GM12878 (cell line): ENCODE measurements at regions not wholly inside any gene's neighbourhood (a gene's known extent, or its start where the extent isn't known, plus 50 kb on each side); places are given as distances from the start of the nearest gene placed in this dataset.
"Not testable (repeated sequence)": the region's sequence is repeated elsewhere in the genome, so short reads cannot be mapped to it uniquely, and the experiment has no call there.

Experiments used
- ATAC-seq: fragments of 200-7000 bp; cut with Tn5 transposase; 3 replicates; pipeline ENCODE4 v1.9.1; 2020; ENCODE audit warnings: mild to moderate bottlenecking, moderate library complexity
- BruUV-seq: library from RNA; stranded (reverse); fragments of 400-500 nt; replicated peaks from 2 replicates; lab custom pipeline; 2021; lab: Mats Ljungman, UMichigan
- CTCF ChIA-PET: fragments of 300-600 bp; sonication (Branson Sonifier 250); formaldehyde crosslinking; extraction: SDS; loops from one replicate; lab custom pipeline; 2021; ENCODE audit warnings: inconsistent platforms; lab: Yijun Ruan, JAX
- POLR2A ChIA-PET: fragments of 350-600 bp; formaldehyde crosslinking; extraction: SDS; loops from one replicate; lab custom pipeline; 2021; ENCODE audit warnings: inconsistent platforms; lab: Charles Lee
- RAD21 ChIA-PET: fragments of 300-600 bp; sonication (Branson Sonifier 250); formaldehyde crosslinking; loops from one replicate; lab custom pipeline; 2023; ENCODE audit warnings: antibody characterized with exemption; ENCODE audit not compliant: unreplicated experiment; lab: Charles Lee
- SMC1A ChIA-PET: fragments of 300-600 bp; sonication (Branson Sonifier 250); formaldehyde crosslinking; loops from one replicate; lab custom pipeline; 2023; ENCODE audit not compliant: unreplicated experiment, uncharacterized antibody; lab: Charles Lee
- DNase-seq: peaks from one replicate; pipeline ENCODE4 v3.0.0-alpha.2; 2011; ENCODE audit warnings: low read depth, low spot score
- FAIRE-seq: peaks from 3 replicates; lab custom pipeline; 2011; peaks lifted over from hg19 to GRCh38; lab: Jason Lieb, UNC
- H2AFZ ChIP-seq: 2 replicates; pipeline ENCODE4 v1.6.0; 2011; ENCODE audit warnings: low read depth, low read length, control low read depth; ENCODE audit not compliant: control insufficient read depth
- H3K27ac ChIP-seq: 2 replicates; pipeline ENCODE4 v1.5.1; 2011; ENCODE audit warnings: control low read depth; ENCODE audit not compliant: control insufficient read depth, insufficient read depth
- H3K27me3 ChIP-seq, 2 experiments: replicated peaks in 1 of 2; 2 replicates each; pipeline versions ENCODE4 v1.6.0 to v1.6.1; 2011; ENCODE audit warnings: low read length in 1 of 2; ENCODE audit not compliant: control insufficient read depth in 2 of 2, insufficient read depth in 2 of 2
- H3K36me3 ChIP-seq, 2 experiments: 2 replicates each; pipeline ENCODE4 v1.5.1; 2011; ENCODE audit warnings: low read length in 1 of 2; ENCODE audit not compliant: control insufficient read depth in 2 of 2, insufficient read depth in 2 of 2
- H3K4me1 ChIP-seq: 2 replicates; pipeline ENCODE4 v1.6.1; 2011; ENCODE audit warnings: mild to moderate bottlenecking, low read length, moderate library complexity, mixed read lengths; ENCODE audit not compliant: control insufficient read depth, insufficient read depth
- H3K4me2 ChIP-seq: 2 replicates; pipeline ENCODE4 v1.6.0; 2011; ENCODE audit warnings: control low read depth; ENCODE audit not compliant: control insufficient read depth, insufficient read depth
- H3K4me3 ChIP-seq: fragments of 200-600 bp; sonication (generic); 2 replicates; pipeline ENCODE4 v1.5.1; 2016
- H3K79me2 ChIP-seq: 2 replicates; pipeline ENCODE4 v1.6.0; 2011; ENCODE audit warnings: low read length; ENCODE audit not compliant: control insufficient read depth, insufficient read depth
- H3K9ac ChIP-seq: 2 replicates; pipeline ENCODE4 v1.8.0; 2011; ENCODE audit warnings: low read length, control low read depth, mixed read lengths; ENCODE audit not compliant: control insufficient read depth, insufficient read depth
- H3K9me3 ChIP-seq: replicated peaks from 3 replicates; pipeline ENCODE4 v1.5.1; 2011; ENCODE audit warnings: mild to moderate bottlenecking, low read length; ENCODE audit not compliant: control insufficient read depth, insufficient read depth
- H4K20me1 ChIP-seq: 2 replicates; pipeline ENCODE4 v1.6.0; 2011; ENCODE audit not compliant: control insufficient read depth, insufficient read depth
- WGBS: methylation state at CpG from one replicate; pipeline ENCODE4 v1.1.6; 2016; ENCODE audit warnings: low lambda C conversion rate; ENCODE audit not compliant: insufficient replicate concordance, insufficient coverage; ENCODE audit errors: missing lambda C conversion rate; 5-methylcytosine and 5-hydroxymethylcytosine counted together
- in situ Hi-C: fragments of 300-500 bp; cut with MboI; formaldehyde crosslinking; loops from 9 replicates; pipeline ENCODE4 v1.14.3; 2018; ENCODE audit warnings: mixed read lengths
- intact Hi-C: fragments of 100-400 bp; cut with micrococcal nuclease; formaldehyde crosslinking; loops from one replicate; pipeline ENCODE4 v1.14.2; 2022; ENCODE audit not compliant: unreplicated experiment

DNA sequence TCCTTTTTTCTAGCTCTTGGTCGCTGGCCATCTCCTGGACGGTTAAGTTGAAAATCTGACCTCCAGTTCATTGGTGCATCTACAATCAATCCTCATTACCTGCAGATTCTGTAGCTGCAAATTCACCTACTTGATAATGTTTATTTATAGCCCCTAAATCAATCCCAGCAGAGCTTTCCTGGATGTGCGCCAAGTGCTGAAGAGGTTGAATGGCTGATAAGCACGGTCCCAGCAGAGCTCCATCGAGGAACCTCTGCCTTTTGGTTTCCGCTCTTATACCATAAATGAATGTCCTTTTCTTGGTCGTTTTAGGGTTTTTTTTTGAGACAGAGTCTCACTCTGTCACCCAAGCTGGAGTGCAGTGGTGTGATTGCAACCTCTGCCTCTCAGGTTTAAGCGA lies 99.8 kb upstream of the ALDH3B2 start:
- H3K4me3 ChIP-seq, CTCF ChIA-PET, H3K79me2 ChIP-seq, H3K36me3 ChIP-seq, BruUV-seq, H3K4me1 ChIP-seq, FAIRE-seq, in situ Hi-C loops, H3K9ac ChIP-seq, ATAC-seq, RAD21 ChIA-PET, intact Hi-C loops, H3K9me3 ChIP-seq, SMC1A ChIA-PET, H3K27ac ChIP-seq, H2AFZ ChIP-seq, H4K20me1 ChIP-seq, DNase-seq, H3K27me3 ChIP-seq, H3K4me2 ChIP-seq, POLR2A ChIA-PET: not testable (repeated sequence)
- WGBS = 32% methylated on average over 8 of the region's 8 CpGs

DNA sequence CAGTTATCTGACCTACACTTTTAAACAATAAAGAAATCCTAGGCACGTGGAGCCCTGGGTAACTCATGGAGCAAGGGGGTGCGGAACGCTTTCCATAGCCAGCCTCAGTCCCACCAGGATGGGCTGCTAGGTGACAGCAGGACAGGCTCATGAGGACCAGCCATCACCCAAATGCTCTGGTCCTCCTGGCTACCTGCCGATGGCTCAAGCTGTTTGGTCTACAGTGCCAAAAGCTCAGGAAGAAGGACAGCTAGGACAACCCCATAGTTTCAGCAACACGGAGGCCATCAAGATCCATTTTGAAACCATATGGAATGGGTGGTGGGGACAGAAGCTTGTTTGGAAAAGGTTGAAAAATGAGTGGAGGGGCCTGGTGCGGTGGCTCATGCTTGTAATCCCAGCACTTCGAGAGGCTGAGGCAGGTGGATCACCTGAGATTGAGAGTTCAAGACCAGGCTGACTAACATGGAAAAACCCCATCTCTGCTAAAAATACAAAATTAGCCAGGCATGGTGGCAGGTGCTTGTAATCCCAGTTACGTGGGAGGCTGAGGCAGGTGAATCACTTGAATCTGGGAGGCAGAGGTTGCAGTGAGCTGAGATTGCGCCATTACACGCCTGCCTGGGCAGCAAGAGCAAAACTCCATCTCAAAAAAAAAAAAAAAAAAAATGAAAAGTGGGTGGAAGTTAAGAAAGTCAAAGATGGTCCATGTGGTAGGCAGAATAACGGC lies 93.7 kb upstream of the ALDH3B2 start:
- H3K9ac ChIP-seq, POLR2A ChIA-PET, H3K9me3 ChIP-seq, FAIRE-seq, DNase-seq, BruUV-seq, H3K79me2 ChIP-seq, H3K27me3 ChIP-seq, H3K36me3 ChIP-seq, H3K4me1 ChIP-seq, H2AFZ ChIP-seq, H3K27ac ChIP-seq, intact Hi-C loops, H3K4me2 ChIP-seq, H4K20me1 ChIP-seq, SMC1A ChIA-PET, RAD21 ChIA-PET, H3K4me3 ChIP-seq, in situ Hi-C loops, ATAC-seq: not testable (repeated sequence)
- 40% methylated on average over 11 of the region's 11 CpGs for WGBS
- CTCF ChIA-PET = interaction anchor here (0.6 kb wide), 1 partner anchor 758 kb away, joined by 3 read pairs; no protein-coding TSS in a partner anchor

DNA sequence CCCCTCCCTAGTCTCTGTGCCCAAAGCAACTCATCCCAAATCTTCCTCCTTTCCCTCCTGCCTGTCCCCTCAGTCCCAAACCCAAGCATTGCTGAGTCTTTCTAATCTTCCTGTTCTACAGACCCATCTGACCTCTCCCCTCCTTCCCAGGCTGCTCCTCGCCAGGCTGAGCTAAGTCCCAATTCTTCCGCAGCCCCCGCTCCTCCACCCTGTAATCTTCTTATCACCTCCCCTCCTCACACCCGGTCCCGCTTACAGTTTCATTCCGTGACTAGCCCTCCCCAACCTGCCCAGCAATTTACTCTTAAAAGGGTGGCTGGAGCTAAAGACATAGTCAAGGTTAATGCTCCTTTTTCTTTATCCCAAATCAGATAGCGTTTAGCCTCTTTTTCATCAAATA lies 86.8 kb upstream of the ALDH3B2 start:
- FAIRE-seq, RAD21 ChIA-PET, H3K27me3 ChIP-seq, in situ Hi-C loops, POLR2A ChIA-PET, H3K9me3 ChIP-seq, H3K4me3 ChIP-seq, H2AFZ ChIP-seq, H3K9ac ChIP-seq, SMC1A ChIA-PET, H3K27ac ChIP-seq, H3K79me2 ChIP-seq, H3K36me3 ChIP-seq, H3K4me1 ChIP-seq, H3K4me2 ChIP-seq, BruUV-seq, ATAC-seq, intact Hi-C loops, CTCF ChIA-PET, H4K20me1 ChIP-seq, DNase-seq: not testable (repeated sequence)
- 50% methylated on average over 7 of the region's 7 CpGs for WGBS

DNA sequence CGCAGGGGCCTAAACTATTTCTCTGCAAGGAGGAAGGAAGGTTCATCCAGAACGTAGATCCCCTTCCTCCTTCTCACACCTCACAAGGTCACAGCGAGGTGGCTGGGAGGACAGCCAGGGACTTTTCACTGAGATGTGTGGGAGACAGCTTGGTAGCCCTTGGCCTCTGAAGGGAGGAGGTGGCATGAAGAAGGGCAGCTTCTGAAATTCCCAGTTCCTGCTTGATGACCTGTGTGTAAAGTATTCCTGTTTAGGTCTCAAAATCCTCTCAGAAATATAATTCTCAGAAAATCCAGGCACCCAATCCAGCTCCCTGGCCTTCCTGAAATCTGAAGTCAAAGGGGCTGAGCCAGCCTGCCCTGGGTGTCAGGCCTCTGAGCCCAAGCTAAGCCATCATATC lies 84.9 kb upstream of the ALDH3B2 start:
- H3K27me3 ChIP-seq, RAD21 ChIA-PET, CTCF ChIA-PET, DNase-seq, H2AFZ ChIP-seq, H3K9me3 ChIP-seq, H3K36me3 ChIP-seq, H3K9ac ChIP-seq, intact Hi-C loops, H4K20me1 ChIP-seq, H3K4me3 ChIP-seq, H3K4me1 ChIP-seq, ATAC-seq, FAIRE-seq, POLR2A ChIA-PET, BruUV-seq, H3K79me2 ChIP-seq, H3K4me2 ChIP-seq, in situ Hi-C loops, H3K27ac ChIP-seq: not testable (repeated sequence)
- SMC1A ChIA-PET = interaction anchor here (0.7 kb wide), 1 partner anchor 187 kb away, joined by 3 read pairs; no protein-coding TSS in a partner anchor
- 26% methylated on average over 3 of the region's 3 CpGs for WGBS
